OCI-LY1 (cell line): ENCODE measurements at regions not wholly inside any gene's neighbourhood (a gene's known extent, or its start where the extent isn't known, plus 50 kb on each side); places are given as distances from the start of the nearest gene placed in this dataset.

ENCODE experiments used
- H2AFZ ChIP-seq: fragments of 200-600 bp; sonication (generic), shearing (Covaris generic); 2 replicates; pipeline ENCODE4 v1.6.0; 2014; ENCODE audit warnings: antibody characterized with exemption, mild to moderate bottlenecking, low read length
- H3F3A ChIP-seq: fragments of 200-600 bp; sonication (generic), shearing (Covaris generic); 2 replicates; pipeline ENCODE4 v1.6.0; 2014; ENCODE audit warnings: mild to moderate bottlenecking, antibody characterized with exemption, low read length, moderate library complexity; ENCODE audit not compliant: insufficient read depth
- H3K27ac ChIP-seq: fragments of 200-600 bp; sonication (generic); 2 replicates; pipeline ENCODE4 v1.5.1; 2014; ENCODE audit warnings: low read length, mixed run types, mild to moderate bottlenecking, low read depth; ENCODE audit not compliant: poor library complexity, severe bottlenecking
- H3K27me3 ChIP-seq: fragments of 200-600 bp; sonication (generic); 2 replicates; pipeline ENCODE4 v1.6.0; 2014; ENCODE audit warnings: antibody characterized with exemption, mild to moderate bottlenecking, low read length, moderate library complexity; ENCODE audit not compliant: insufficient read depth
- H3K36me3 ChIP-seq: fragments of 200-600 bp; sonication (generic); 2 replicates; pipeline ENCODE4 v1.6.1; 2014; ENCODE audit warnings: mild to moderate bottlenecking, antibody characterized with exemption, low read length, moderate library complexity, mixed read lengths; ENCODE audit not compliant: insufficient read depth
- H3K4me1 ChIP-seq: fragments of 200-600 bp; sonication (generic); 2 replicates; pipeline ENCODE4 v1.5.1; 2014; ENCODE audit warnings: mild to moderate bottlenecking, low read length, moderate library complexity; ENCODE audit not compliant: insufficient read depth, severe bottlenecking
- H3K4me2 ChIP-seq: fragments of 200-600 bp; sonication (generic), shearing (Covaris generic); 2 replicates; pipeline ENCODE4 v1.6.1; 2014; ENCODE audit warnings: low read length
- H3K4me3 ChIP-seq: fragments of 200-600 bp; sonication (generic); 2 replicates; pipeline ENCODE4 v1.5.1; 2014; ENCODE audit warnings: low read length, low read depth, mild to moderate bottlenecking, mixed read lengths; ENCODE audit not compliant: poor library complexity, severe bottlenecking
- H3K79me2 ChIP-seq: fragments of 200-600 bp; shearing (Covaris generic); 2 replicates; pipeline ENCODE4 v1.6.1; 2016; ENCODE audit warnings: mixed run types, low read length, mixed read lengths; ENCODE audit not compliant: insufficient read depth
- H3K9ac ChIP-seq: fragments of 200-600 bp; sonication (generic), shearing (Covaris generic); 2 replicates; pipeline ENCODE4 v1.6.1; 2014; ENCODE audit warnings: mild to moderate bottlenecking, low read length, mixed read lengths
- H3K9me2 ChIP-seq: fragments of 200-600 bp; sonication (generic), shearing (Covaris generic); 2 replicates; pipeline ENCODE4 v1.6.1; 2014; ENCODE audit warnings: low read depth, mild to moderate bottlenecking, low read length, mixed read lengths
- H3K9me3 ChIP-seq: fragments of 200-600 bp; shearing (Covaris generic); 2 replicates; pipeline ENCODE4 v1.6.1; 2014; ENCODE audit warnings: low read length, mixed read lengths
- H4K20me1 ChIP-seq: fragments of 200-600 bp; sonication (generic), shearing (Covaris generic); 2 replicates; pipeline ENCODE4 v1.6.0; 2016; ENCODE audit warnings: mild to moderate bottlenecking, low read length; ENCODE audit not compliant: insufficient read depth
- EZH2 ChIP-seq: fragments of 200-600 bp; sonication (generic), shearing (Covaris generic); IDR thresholded peaks from 2 replicates; pipeline ENCODE4 v1.8.0; 2017; ENCODE audit warnings: borderline replicate concordance, mixed run types, mild to moderate bottlenecking, antibody characterized with exemption, low read length, moderate library complexity, mixed read lengths
- TF ChIP-seq, protein P1 (sequence below): fragments of 200-600 bp; sonication (generic), shearing (Covaris generic); IDR thresholded peaks from 2 replicates; pipeline ENCODE4 v1.5.1; 2017; ENCODE audit warnings: mild to moderate bottlenecking, antibody characterized with exemption, low read length, moderate library complexity, mixed read lengths

GRCh38 chr19:30898353-30899103 is 450.7 kb downstream of the TSHZ3 start:
- Histone ChIP-seq H3K4me1 (no peaks in the 10 kb centered on the region), H4K20me1 (no peaks in the 10 kb centered on the region), H3F3A (no peaks in the 10 kb centered on the region), H3K27me3 (no peaks in the 10 kb centered on the region), H3K9me2 (no peaks in the 10 kb centered on the region), H3K27ac (no peak overlapping the region), H3K4me3 (no peak overlapping the region), H3K36me3 (no peaks in the 10 kb centered on the region), H3K9ac (no peak overlapping the region), H2AFZ (no peak overlapping the region), H3K4me2 (no peak overlapping the region), H3K79me2 (no peaks in the 10 kb centered on the region), H3K9me3 (no peaks in the 10 kb centered on the region)
- no peak for TF ChIP-seq EZH2
- TF ChIP-seq, protein P1, sequence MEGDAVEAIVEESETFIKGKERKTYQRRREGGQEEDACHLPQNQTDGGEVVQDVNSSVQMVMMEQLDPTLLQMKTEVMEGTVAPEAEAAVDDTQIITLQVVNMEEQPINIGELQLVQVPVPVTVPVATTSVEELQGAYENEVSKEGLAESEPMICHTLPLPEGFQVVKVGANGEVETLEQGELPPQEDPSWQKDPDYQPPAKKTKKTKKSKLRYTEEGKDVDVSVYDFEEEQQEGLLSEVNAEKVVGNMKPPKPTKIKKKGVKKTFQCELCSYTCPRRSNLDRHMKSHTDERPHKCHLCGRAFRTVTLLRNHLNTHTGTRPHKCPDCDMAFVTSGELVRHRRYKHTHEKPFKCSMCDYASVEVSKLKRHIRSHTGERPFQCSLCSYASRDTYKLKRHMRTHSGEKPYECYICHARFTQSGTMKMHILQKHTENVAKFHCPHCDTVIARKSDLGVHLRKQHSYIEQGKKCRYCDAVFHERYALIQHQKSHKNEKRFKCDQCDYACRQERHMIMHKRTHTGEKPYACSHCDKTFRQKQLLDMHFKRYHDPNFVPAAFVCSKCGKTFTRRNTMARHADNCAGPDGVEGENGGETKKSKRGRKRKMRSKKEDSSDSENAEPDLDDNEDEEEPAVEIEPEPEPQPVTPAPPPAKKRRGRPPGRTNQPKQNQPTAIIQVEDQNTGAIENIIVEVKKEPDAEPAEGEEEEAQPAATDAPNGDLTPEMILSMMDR = no peak

- no peaks in the 10 kb centered on the region for H3K4me1 ChIP-seq
- H3K4me3 ChIP-seq = no peak overlapping the region
- H3K27ac ChIP-seq = no peak overlapping the region
- H2AFZ ChIP-seq = no peak overlapping the region
- H3K4me2 ChIP-seq = no peak overlapping the region
- H3K9me3 ChIP-seq = no peaks in the 10 kb centered on the region
- H3F3A ChIP-seq = no peaks in the 10 kb centered on the region
- H3K9ac ChIP-seq = no peak overlapping the region
- TF ChIP-seq EZH2 = no peak
- TF ChIP-seq, protein P1 = no peak
- H3K27me3 ChIP-seq = no peaks in the 10 kb centered on the region
- H3K79me2 ChIP-seq = no peaks in the 10 kb centered on the region
- H3K36me3 ChIP-seq = no peaks in the 10 kb centered on the region
- no peaks in the 10 kb centered on the region for H3K9me2 ChIP-seq
- H4K20me1 ChIP-seq = no peaks in the 10 kb centered on the region
These were observed 451.7 kb downstream of the TSHZ3 start for GRCh38 chr19:30897553-30897952.

- Histone ChIP-seq H3K9me2 (no peaks in the 10 kb centered on the region), H3K4me2 (no peak overlapping the region), H3K27me3 (no peaks in the 10 kb centered on the region), H3K4me1 (no peaks in the 10 kb centered on the region), H3K79me2 (no peaks in the 10 kb centered on the region), H2AFZ (no peak overlapping the region), H3K9ac (no peak overlapping the region), H3F3A (no peaks in the 10 kb centered on the region), H3K4me3 (no peak overlapping the region), H3K36me3 (no peaks in the 10 kb centered on the region), H3K27ac (no peak overlapping the region), H4K20me1 (no peaks in the 10 kb centered on the region), H3K9me3 (no peaks in the 10 kb centered on the region)
- TF ChIP-seq, protein P1 = no peak
- TF ChIP-seq EZH2 = no peak
These were observed 452.2 kb downstream of the TSHZ3 start for GRCh38 chr19:30897034-30897433.
